Midbrain (tissue), 1 donor: ENCODE measurements at regions not wholly inside any gene's neighbourhood (a gene's known extent, or its start where the extent isn't known, plus 50 kb on each side); places are given as distances from the start of the nearest gene placed in this dataset.

ENCODE experiments used
- DNase-seq: peaks from one replicate; lab custom pipeline; 2025; lab: John Stamatoyannopoulos, UW

- DNase-seq = no peak
These were observed 120.3 kb upstream of the CELF2 start for GRCh38 chr10:10897400-10897799.

GRCh38 chr10:10901906-10902305 is 115.8 kb upstream of the CELF2 start:
- no peak for DNase-seq

DNA sequence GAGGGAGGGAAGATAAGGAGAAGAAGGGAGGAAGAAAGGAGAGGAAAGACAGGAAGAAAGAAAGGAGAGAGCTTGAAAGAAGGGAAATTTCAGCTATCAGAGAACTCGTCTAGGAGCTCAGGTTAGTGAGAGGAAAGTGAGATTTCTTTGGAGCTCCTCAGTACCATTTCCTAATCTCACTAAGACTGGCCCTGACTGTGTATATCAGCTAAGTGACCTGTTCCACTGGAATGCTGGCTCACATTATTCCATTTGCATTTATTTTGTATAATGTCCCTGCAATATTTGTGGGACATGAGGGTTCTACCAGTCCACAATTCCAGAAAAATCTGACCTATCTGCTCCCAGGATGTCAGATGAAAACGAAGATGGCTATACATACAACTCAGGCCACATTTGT is 114.7 kb upstream of the CELF2 start:
- no peak for DNase-seq

DNA sequence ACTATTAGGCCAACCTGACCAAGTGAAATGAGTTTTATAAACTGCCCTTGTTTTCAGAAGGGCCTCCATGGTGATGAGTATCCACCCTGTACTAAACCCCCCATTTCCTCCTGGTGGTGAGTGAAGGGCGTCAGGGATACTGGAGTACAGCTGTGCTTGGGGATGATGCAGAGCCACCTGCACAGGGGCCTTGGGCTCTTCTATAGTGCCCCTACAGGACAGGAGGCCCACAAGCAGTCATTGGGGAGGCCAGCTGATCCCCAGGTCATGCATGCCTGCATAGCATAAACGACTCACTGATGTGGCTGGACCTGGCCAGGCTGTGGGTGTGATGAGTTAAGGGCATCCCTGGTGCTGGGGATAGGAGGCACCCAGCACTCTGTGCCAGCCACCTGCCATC is 114.1 kb upstream of the CELF2 start:
- no peak for DNase-seq

DNA sequence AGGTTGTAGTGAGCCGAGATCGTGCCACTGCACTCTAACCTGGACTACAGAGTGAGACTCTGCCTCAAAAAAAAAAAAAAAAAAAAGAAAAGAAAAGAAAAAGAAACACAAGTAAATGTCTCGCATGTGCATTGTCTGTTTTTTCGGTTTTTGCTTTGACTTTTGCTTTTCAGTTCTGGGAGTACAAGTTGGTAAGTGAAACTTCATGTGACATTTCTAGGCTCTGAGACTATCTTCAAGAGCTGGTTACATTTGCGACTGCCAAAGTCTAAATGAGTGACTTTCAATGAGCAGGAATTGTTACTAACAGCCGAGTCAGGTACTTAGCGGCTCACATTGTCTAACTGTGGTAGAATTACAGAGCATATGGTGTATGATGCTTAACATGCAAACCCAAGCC is 107.0 kb upstream of the CELF2 start:
- DNase-seq = no peak

- no peak for DNase-seq
These were observed 106.6 kb upstream of the CELF2 start for GRCh38 chr10:10911035-10911434.

- DNase-seq = no peak
These were observed 106.2 kb upstream of the CELF2 start for GRCh38 chr10:10911471-10911921.

GRCh38 chr10:10914144-10914543 is 103.5 kb upstream of the CELF2 start:
- no peak for DNase-seq

GRCh38 chr10:10915215-10915614 is 102.5 kb upstream of the CELF2 start:
- no peak for DNase-seq

DNA sequence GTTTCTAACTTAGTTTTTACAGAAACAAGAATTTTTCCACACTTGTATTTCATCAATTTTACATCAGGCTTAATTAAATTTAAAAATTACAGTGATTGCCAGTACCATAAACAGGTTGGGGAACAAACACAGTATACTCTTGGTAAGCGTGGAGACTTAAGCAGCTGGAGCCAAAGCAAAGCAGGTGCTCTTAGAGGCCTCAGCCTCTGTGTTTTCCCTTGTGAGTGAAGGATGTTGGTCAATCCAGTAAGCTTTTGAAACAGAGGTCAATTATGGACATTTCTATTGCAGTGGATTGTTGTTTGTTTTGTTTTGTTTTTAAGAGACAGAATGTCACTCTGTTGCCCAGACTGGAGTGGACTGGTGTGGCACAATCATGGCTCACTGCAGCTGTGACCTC is 100.6 kb upstream of the CELF2 start:
- no peak for DNase-seq

DNA sequence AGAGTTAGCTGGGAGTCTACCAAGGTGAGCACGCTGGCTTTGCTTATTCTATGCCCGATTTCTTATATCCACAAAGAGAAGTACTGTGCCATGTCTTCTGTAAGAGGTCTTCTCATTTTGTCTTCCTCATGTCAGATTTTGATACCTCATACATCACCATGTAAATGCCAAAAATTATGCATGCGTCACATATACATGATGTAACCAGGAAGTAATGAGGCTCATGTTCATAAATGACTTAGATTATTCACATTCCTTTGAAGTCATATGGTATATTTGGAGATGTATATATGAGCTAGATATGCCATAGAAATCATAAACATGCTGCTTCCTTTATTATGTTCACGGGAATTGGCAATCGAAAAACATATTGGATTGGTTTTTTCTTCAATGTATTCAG is 97.7 kb upstream of the CELF2 start:
- no peak for DNase-seq

DNA sequence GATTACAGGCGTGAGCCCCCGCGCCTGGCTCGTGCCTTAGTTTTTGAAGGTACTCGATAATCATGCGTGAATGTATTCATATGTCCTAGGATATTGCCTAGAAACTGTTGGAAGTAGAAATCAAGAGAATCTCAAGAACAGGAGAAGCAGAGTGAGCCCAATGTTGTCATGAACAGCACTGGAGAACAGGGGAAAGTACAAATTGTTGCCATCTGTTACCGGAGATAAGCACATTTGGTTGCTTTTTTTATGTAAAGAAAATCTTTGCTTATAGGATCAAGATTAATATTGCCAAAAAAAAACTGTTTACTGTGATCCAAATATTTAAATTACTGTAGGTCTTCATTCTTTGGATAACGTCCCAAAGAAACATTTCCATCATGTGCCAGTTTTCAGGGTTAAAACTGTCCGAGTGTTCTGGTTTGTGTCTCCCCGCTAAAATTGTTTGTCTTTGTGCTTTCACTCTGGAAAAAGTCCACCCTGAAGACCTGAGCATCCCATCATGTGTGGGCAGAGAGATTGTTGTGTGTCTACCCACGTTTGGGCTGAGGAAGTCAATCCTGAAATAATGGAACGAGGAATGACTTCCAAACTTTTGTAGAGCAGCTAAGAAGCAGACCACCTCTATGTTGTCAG is 95.7 kb upstream of the CELF2 start:
- DNase-seq = no peak

DNA sequence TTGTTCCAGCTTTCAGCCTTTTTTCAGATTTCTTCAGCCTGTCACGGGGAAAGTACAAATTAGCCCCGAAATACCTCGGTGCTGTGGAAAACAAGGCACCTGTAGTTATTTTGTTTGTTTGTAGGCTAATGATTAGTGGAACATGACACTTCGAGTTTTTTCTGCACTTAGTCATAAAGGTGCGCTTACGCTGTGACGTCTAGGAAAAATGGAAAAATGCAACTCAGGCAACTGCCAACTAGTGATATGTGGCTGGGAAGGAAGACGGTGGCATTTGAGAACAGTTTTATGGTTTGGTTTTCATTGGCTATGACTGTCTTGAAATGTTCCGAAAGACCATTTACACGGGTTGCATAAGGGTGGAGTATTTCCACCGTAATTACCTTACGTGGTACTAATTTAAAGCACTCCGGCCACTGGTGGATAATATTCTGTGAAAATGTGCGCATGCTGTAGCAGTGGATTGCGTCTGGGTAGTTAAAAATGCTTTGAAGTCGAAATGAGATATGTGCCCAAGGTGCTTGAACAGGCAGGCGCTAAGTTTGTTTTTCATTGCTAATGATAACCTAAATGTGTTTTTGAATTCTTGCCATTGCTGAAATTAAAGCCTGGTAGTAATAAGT is 94.5 kb upstream of the CELF2 start:
- no peak for DNase-seq

DNA sequence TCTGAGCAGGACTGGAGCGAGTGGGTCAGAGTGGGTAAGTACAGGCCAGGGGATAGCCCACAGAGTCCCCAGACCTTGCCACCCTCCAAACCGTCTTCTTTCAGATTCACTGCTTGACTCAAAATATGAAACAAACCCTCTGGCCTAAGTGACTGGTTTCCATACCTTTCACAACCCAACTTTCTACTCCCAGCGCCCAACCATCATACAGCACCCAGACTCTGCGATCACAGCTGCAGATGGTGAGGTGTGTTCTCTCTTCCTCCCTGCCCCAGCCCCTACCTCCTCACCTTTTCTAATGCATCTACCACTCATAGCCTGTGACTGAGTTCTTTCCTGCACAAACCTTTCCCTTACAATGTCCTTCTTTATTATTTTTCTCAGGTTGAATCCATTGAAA is 92.0 kb upstream of the CELF2 start:
- DNase-seq = no peak

- DNase-seq = no peak
These were observed 90.1 kb upstream of the CELF2 start for GRCh38 chr10:10927608-10928007.

DNA sequence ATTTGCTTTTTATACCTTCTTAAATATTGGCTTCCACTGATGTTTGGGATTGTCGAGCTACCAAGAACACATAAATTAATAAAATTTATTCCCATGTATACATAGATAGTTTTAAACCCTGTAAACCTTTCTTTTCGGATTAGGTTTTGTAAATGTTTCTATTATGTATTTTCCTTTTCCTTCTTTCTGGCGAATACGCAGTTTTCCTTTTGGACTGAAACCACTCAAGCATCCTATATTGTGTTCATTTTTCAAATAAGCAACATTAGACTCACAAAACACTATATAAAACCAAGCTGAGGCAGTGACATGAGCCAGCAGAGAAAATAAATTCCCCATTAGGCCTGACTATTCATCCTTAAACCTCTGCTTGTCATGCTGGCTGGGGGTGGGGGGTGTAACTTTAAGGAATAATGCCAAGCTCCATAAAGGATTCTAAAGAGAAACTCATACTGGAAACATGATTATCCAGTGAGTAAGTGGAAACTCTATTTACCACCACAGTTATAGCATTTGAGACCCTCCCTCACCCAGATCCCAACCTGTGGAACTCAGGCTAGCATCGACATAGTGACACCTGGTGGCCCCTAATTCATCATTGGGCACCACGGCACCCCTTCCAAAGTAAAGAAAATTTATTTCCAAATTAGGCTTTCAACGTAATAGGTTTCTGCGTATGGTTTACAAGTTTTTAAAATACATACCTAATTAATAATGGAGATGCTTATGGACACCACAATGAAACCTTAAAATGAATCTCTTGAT is 86.5 kb upstream of the CELF2 start:
- no peak for DNase-seq

GRCh38 chr10:10935032-10935431 is 82.6 kb upstream of the CELF2 start:
- no peak for DNase-seq

- no peak for DNase-seq
These were observed 79.0 kb upstream of the CELF2 start for GRCh38 chr10:10938676-10939075.

GRCh38 chr10:10941127-10941730 is 76.4 kb upstream of the CELF2 start:
- DNase-seq = no peak

GRCh38 chr10:10942441-10942840 is 75.2 kb upstream of the CELF2 start:
- no peak for DNase-seq

- DNase-seq = no peak
These were observed 71.6 kb upstream of the CELF2 start for GRCh38 chr10:10946081-10946480.

- no peak for DNase-seq
These were observed 70.9 kb upstream of the CELF2 start for GRCh38 chr10:10946801-10947200.

DNA sequence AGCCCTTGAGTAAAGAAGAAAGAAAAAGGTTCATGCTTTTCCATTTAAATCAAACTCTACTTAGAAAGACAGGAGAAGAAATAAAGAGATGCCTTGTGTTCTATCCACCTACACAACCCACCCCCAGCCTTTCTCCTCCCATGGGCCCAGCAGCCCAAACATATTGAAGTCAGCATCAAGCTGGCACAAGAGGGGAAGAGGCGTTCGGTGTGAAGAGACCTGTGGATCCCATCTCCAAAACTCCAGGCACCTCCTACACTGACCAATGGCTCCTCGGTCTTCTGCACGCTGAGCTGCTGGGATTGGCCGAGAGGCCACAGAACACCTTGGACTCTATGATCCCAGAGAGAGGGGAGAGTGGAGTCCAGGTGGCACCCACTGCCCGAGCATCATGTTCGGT is 66.0 kb upstream of the CELF2 start:
- no peak for DNase-seq
